PFSK-1 (cell line): ENCODE measurements at regions not wholly inside any gene's neighbourhood (a gene's known extent, or its start where the extent isn't known, plus 50 kb on each side); places are given as distances from the start of the nearest gene placed in this dataset.

Source experiments
- POLR2AphosphoS5 ChIP-seq: IDR thresholded peaks from 2 replicates; pipeline ENCODE4 v1.6.1; 2012; ENCODE audit warnings: low read depth, mild to moderate bottlenecking, control low read depth, low read length, moderate library complexity
- SIN3A ChIP-seq: IDR thresholded peaks from 2 replicates; pipeline ENCODE4 v1.6.1; 2012; ENCODE audit warnings: mild to moderate bottlenecking, low read length, moderate library complexity, borderline replicate concordance; ENCODE audit not compliant: insufficient read depth
- TAF1 ChIP-seq: IDR thresholded peaks from 2 replicates; pipeline ENCODE4 v1.6.1; 2012; ENCODE audit warnings: low read length, control low read depth, borderline replicate concordance; ENCODE audit not compliant: insufficient read depth
- TF ChIP-seq, protein P1 (sequence below), 2 experiments: IDR thresholded peaks; 2 replicates each; pipeline versions ENCODE4 v1.6.1 to v1.8.0; 2011 to 2012; ENCODE audit warnings: low read depth in 2 of 2, low read length in 2 of 2, control low read depth in 1 of 2, inconsistent platforms in 1 of 2, mild to moderate bottlenecking in 1 of 2, moderate library complexity in 1 of 2; ENCODE audit not compliant: insufficient read depth in 1 of 2

DNA sequence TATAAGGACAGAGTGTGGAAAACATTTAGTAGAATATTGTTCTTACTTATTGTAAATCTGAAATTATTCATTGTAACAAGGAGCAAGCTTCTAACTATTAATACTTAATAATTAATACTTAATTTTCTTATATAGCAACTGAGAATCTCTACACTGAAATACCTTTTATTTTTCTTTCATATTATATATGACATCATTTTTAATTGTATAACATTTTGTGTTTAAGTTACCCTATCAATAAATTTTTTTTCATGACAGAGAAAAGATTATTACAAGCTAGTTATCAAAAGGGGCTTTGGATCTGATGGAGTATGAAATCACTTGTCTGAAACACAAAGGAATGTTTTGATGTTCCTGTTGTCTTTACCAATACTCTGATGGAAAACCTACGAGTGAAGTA lies 72.2 kb upstream of the CNKSR3 start:
- TF ChIP-seq POLR2AphosphoS5 (no peak), TAF1 (no peak), SIN3A (no peak)
- TF ChIP-seq, protein P1, sequence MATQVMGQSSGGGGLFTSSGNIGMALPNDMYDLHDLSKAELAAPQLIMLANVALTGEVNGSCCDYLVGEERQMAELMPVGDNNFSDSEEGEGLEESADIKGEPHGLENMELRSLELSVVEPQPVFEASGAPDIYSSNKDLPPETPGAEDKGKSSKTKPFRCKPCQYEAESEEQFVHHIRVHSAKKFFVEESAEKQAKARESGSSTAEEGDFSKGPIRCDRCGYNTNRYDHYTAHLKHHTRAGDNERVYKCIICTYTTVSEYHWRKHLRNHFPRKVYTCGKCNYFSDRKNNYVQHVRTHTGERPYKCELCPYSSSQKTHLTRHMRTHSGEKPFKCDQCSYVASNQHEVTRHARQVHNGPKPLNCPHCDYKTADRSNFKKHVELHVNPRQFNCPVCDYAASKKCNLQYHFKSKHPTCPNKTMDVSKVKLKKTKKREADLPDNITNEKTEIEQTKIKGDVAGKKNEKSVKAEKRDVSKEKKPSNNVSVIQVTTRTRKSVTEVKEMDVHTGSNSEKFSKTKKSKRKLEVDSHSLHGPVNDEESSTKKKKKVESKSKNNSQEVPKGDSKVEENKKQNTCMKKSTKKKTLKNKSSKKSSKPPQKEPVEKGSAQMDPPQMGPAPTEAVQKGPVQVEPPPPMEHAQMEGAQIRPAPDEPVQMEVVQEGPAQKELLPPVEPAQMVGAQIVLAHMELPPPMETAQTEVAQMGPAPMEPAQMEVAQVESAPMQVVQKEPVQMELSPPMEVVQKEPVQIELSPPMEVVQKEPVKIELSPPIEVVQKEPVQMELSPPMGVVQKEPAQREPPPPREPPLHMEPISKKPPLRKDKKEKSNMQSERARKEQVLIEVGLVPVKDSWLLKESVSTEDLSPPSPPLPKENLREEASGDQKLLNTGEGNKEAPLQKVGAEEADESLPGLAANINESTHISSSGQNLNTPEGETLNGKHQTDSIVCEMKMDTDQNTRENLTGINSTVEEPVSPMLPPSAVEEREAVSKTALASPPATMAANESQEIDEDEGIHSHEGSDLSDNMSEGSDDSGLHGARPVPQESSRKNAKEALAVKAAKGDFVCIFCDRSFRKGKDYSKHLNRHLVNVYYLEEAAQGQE (IDR thresholded peaks at IDR 0.05; ENCODE audit: insufficient read depth in 1 of 2, low read depth in 2 of 2, low read length in 2 of 2) = no peak
